OCI-LY7 (cell line): ENCODE measurements at regions not wholly inside any gene's neighbourhood (a gene's known extent, or its start where the extent isn't known, plus 50 kb on each side); places are given as distances from the start of the nearest gene placed in this dataset.
"Not testable (repeated sequence)": the region's sequence is repeated elsewhere in the genome, so short reads cannot be mapped to it uniquely, and the experiment has no call there.

Source experiments
- BruUV-seq: library from RNA; stranded (reverse); fragments of 400-500 nt; replicated peaks from 2 replicates; lab custom pipeline; 2021; lab: Mats Ljungman, UMichigan
- CTCF ChIA-PET: fragments of 300-600 bp; sonication (Branson Sonifier 250); formaldehyde crosslinking; loops from one replicate; lab custom pipeline; 2022; ENCODE audit warnings: antibody characterized with exemption; ENCODE audit not compliant: unreplicated experiment; lab: Charles Lee
- POLR2A ChIA-PET: fragments of 300-600 bp; sonication (Branson Sonifier 250); formaldehyde crosslinking; loops from one replicate; lab custom pipeline; 2022; ENCODE audit warnings: antibody characterized with exemption; lab: Charles Lee
- DNase-seq: peaks from one replicate; pipeline ENCODE4 v3.0.0-alpha.2; 2015; ENCODE audit warnings: low spot score
- H2AFZ ChIP-seq: fragments of 200-600 bp; sonication (generic), shearing (Covaris generic); 2 replicates; pipeline ENCODE4 v1.6.1; 2014; ENCODE audit warnings: mild to moderate bottlenecking, antibody characterized with exemption, low read length, moderate library complexity
- H3K27ac ChIP-seq: fragments of 200-600 bp; sonication (generic); 2 replicates; pipeline ENCODE4 v1.5.1; 2014; ENCODE audit warnings: mixed run types, low read depth, mild to moderate bottlenecking, moderate library complexity, low read length, inconsistent platforms; ENCODE audit not compliant: poor library complexity, severe bottlenecking
- H3K36me3 ChIP-seq: fragments of 200-600 bp; sonication (generic); 2 replicates; pipeline ENCODE4 v1.6.1; 2014; ENCODE audit warnings: mild to moderate bottlenecking, antibody characterized with exemption, low read length, moderate library complexity, mixed read lengths; ENCODE audit not compliant: insufficient read depth
- H3K4me1 ChIP-seq: fragments of 200-600 bp; sonication (generic); 2 replicates; pipeline ENCODE4 v1.5.1; 2014; ENCODE audit warnings: mild to moderate bottlenecking, low read length; ENCODE audit not compliant: insufficient read depth, poor library complexity, severe bottlenecking
- H3K4me2 ChIP-seq: fragments of 200-600 bp; sonication (generic); 2 replicates; pipeline ENCODE4 v1.6.1; 2014; ENCODE audit warnings: mild to moderate bottlenecking, low read length
- H3K4me3 ChIP-seq: fragments of 200-600 bp; sonication (generic); 2 replicates; pipeline ENCODE4 v1.5.1; 2014; ENCODE audit warnings: mild to moderate bottlenecking, low read depth, low read length; ENCODE audit not compliant: poor library complexity, severe bottlenecking
- H3K79me2 ChIP-seq: fragments of 200-600 bp; sonication (generic); 2 replicates; pipeline ENCODE4 v1.6.1; 2016; ENCODE audit warnings: low read depth, mild to moderate bottlenecking, low read length, moderate library complexity, mixed read lengths; ENCODE audit not compliant: insufficient read depth
- H3K9me2 ChIP-seq: fragments of 200-600 bp; sonication (generic); 2 replicates; pipeline ENCODE4 v1.6.1; 2016; ENCODE audit warnings: mild to moderate bottlenecking, low read length, mixed read lengths; ENCODE audit not compliant: insufficient read depth
- H3K9me3 ChIP-seq: fragments of 200-600 bp; sonication (generic); 2 replicates; pipeline ENCODE4 v1.6.1; 2014; ENCODE audit warnings: mild to moderate bottlenecking, mixed run types, low read length, mixed read lengths
- H4K20me1 ChIP-seq: fragments of 200-600 bp; sonication (generic); 2 replicates; pipeline ENCODE4 v1.6.1; 2014; ENCODE audit warnings: mild to moderate bottlenecking, antibody characterized with exemption, low read length, moderate library complexity, mixed read lengths; ENCODE audit not compliant: insufficient read depth
- EZH2phosphoT487 ChIP-seq: fragments of 200-600 bp; sonication (generic); IDR thresholded peaks from 2 replicates; pipeline ENCODE4 v1.6.1; 2018; ENCODE audit warnings: low read depth, borderline replicate concordance, mild to moderate bottlenecking, mixed run types, antibody characterized with exemption, low read length, moderate library complexity, mixed read lengths
- intact Hi-C: fragments of 100-400 bp; cut with micrococcal nuclease; formaldehyde crosslinking; loops from one replicate; pipeline ENCODE4 v1.10.0; 2022; ENCODE audit not compliant: unreplicated experiment
- TF ChIP-seq, protein P1 (sequence below): fragments of 200-600 bp; sonication (generic); conservative IDR thresholded peaks from 2 replicates; pipeline ENCODE4 v1.5.1; 2014; ENCODE audit warnings: mild to moderate bottlenecking, antibody characterized with exemption, low read length, moderate library complexity, mixed read lengths

DNA sequence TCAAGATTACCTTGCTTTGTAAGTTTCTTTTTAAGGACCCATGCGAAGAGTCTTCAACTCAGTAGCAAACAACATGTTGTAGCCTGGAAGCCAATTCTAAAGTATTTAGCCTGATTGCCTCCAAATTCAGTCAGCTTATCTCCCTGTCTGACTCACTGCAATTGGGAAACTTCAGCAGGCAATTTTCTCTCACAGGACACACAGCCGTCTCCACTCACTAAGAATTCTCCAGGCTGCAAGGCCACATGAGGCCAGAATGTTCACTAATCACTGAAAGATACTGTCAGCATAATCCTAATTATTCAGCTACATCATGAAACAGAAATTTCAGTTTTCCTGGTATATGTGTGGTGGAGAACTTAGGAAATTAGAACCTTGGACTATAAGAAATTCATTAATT is 78.1 kb upstream of the PDE1A start:
- TF ChIP-seq, protein P1, sequence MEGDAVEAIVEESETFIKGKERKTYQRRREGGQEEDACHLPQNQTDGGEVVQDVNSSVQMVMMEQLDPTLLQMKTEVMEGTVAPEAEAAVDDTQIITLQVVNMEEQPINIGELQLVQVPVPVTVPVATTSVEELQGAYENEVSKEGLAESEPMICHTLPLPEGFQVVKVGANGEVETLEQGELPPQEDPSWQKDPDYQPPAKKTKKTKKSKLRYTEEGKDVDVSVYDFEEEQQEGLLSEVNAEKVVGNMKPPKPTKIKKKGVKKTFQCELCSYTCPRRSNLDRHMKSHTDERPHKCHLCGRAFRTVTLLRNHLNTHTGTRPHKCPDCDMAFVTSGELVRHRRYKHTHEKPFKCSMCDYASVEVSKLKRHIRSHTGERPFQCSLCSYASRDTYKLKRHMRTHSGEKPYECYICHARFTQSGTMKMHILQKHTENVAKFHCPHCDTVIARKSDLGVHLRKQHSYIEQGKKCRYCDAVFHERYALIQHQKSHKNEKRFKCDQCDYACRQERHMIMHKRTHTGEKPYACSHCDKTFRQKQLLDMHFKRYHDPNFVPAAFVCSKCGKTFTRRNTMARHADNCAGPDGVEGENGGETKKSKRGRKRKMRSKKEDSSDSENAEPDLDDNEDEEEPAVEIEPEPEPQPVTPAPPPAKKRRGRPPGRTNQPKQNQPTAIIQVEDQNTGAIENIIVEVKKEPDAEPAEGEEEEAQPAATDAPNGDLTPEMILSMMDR = no peak
- no peak for TF ChIP-seq EZH2phosphoT487
- no peak overlapping the region for H3K4me2 ChIP-seq
- H4K20me1 ChIP-seq = no peaks in the 10 kb centered on the region
- BruUV-seq = no TSS peak
- no peak overlapping the region for H3K27ac ChIP-seq
- POLR2A ChIA-PET = interaction anchor here (1.0 to 1.1 kb wide), 2 partner anchors 11 to 65 kb away, joined by 3 read pairs; no protein-coding TSS in a partner anchor
- no peak for DNase-seq
- no peak overlapping the region for H2AFZ ChIP-seq
- no peaks in the 10 kb centered on the region for H3K9me3 ChIP-seq
- CTCF ChIA-PET = no interaction called here
- H3K4me1 ChIP-seq = no peaks in the 10 kb centered on the region
- no peak overlapping the region for H3K4me3 ChIP-seq
- H3K36me3 ChIP-seq = no peaks in the 10 kb centered on the region
- no peaks in the 10 kb centered on the region for H3K79me2 ChIP-seq
- no peaks in the 10 kb centered on the region for H3K9me2 ChIP-seq
- intact Hi-C loops = no loop called here

DNA sequence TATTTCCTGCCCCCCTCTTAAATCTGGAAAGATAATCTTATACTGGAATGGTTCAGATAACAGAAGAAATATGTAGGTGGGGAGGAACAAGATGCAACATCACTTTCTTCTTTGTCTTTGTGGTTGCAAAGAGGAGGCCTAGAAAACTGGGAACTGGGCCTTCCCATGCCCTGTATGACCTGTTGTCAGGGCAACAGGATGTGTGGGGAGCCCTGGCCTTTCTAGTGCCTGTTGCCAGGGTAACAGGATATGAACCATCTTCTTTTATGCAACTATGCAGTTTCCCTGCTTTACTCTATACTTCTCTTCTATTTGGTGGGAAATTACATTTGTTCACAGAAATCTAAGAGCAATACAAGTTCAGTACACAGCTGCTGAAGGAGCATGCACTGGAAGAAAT is 79.8 kb upstream of the PDE1A start:
- intact Hi-C loops = no loop called here
- no peaks in the 10 kb centered on the region for H3K9me3 ChIP-seq
- no TSS peak for BruUV-seq
- no peak overlapping the region for H3K4me2 ChIP-seq
- H3K36me3 ChIP-seq = no peaks in the 10 kb centered on the region
- H3K79me2 ChIP-seq = no peaks in the 10 kb centered on the region
- POLR2A ChIA-PET = no interaction called here
- H3K4me1 ChIP-seq = no peaks in the 10 kb centered on the region
- no peak overlapping the region for H3K4me3 ChIP-seq
- no peak overlapping the region for H2AFZ ChIP-seq
- no peaks in the 10 kb centered on the region for H3K9me2 ChIP-seq
- TF ChIP-seq, protein P1 = no peak
- no peak for TF ChIP-seq EZH2phosphoT487
- no peaks in the 10 kb centered on the region for H4K20me1 ChIP-seq
- H3K27ac ChIP-seq = no peak overlapping the region
- CTCF ChIA-PET = no interaction called here
- DNase-seq = no peak

DNA sequence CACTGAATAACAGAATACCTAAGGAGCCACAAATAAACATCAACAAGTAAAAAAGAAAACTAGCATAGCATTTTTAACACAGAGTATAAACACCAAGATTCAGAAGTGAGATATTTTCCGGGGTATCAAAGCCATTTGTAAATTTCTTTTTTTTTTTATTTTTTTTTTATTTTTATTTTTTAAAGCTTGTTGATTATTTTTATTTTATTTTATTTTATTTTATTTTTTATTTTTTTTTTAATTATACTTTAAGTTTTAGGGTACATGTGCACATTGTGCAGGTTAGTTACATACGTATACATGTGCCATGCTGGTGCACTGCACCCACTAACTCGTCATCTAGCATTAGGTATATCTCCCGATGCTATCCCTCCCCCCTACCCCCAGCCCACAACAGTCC is 81.7 kb upstream of the PDE1A start:
- H3K27ac ChIP-seq, H3K4me3 ChIP-seq, H3K9me3 ChIP-seq, CTCF ChIA-PET, H2AFZ ChIP-seq, H3K79me2 ChIP-seq, H3K4me2 ChIP-seq, H3K4me1 ChIP-seq, DNase-seq, H4K20me1 ChIP-seq, H3K9me2 ChIP-seq, intact Hi-C loops, BruUV-seq, H3K36me3 ChIP-seq: not testable (repeated sequence)
- POLR2A ChIA-PET = interaction anchor here (0.6 kb wide), 5 partner anchors 36 to 1778 kb away, joined by 3 to 7 read pairs (median 3); no protein-coding TSS in a partner anchor
